Karpas-422 (cell line): ENCODE measurements at regions not wholly inside any gene's neighbourhood (a gene's known extent, or its start where the extent isn't known, plus 50 kb on each side); places are given as distances from the start of the nearest gene placed in this dataset.

ENCODE experiments used
- DNase-seq: peaks from one replicate; pipeline ENCODE4 v3.0.0-alpha.2; 2015
- H2AFZ ChIP-seq: fragments of 200-600 bp; sonication (generic); 2 replicates; pipeline ENCODE4 v1.6.1; 2014; ENCODE audit warnings: antibody characterized with exemption, low read length, mixed read lengths
- H3K27ac ChIP-seq: fragments of 200-600 bp; sonication (generic); 2 replicates; pipeline ENCODE4 v1.5.1; 2014; ENCODE audit warnings: mild to moderate bottlenecking, low read length, moderate library complexity
- H3K27me3 ChIP-seq: fragments of 200-600 bp; sonication (generic); 2 replicates; pipeline ENCODE4 v1.6.1; 2014; ENCODE audit warnings: low read length, mixed read lengths
- H3K36me3 ChIP-seq: fragments of 200-600 bp; sonication (generic); 2 replicates; pipeline ENCODE4 v1.6.1; 2014; ENCODE audit warnings: low read length, mixed read lengths; ENCODE audit not compliant: insufficient read depth
- H3K4me1 ChIP-seq: fragments of 200-600 bp; sonication (generic); 2 replicates; pipeline ENCODE4 v1.6.1; 2014; ENCODE audit warnings: mild to moderate bottlenecking, low read length, mixed read lengths
- H3K4me2 ChIP-seq: fragments of 200-600 bp; sonication (generic); 2 replicates; pipeline ENCODE4 v1.6.1; 2014; ENCODE audit warnings: low read length, low read depth, mild to moderate bottlenecking; ENCODE audit not compliant: poor library complexity, severe bottlenecking
- H3K4me3 ChIP-seq: fragments of 200-600 bp; sonication (generic); 2 replicates; pipeline ENCODE4 v1.5.1; 2014; ENCODE audit warnings: mild to moderate bottlenecking, antibody characterized with exemption, low read length, mixed read lengths
- H3K79me2 ChIP-seq: fragments of 200-600 bp; sonication (generic); 2 replicates; pipeline ENCODE4 v1.6.1; 2014; ENCODE audit warnings: mild to moderate bottlenecking, low read length, mixed read lengths
- H3K9ac ChIP-seq: fragments of 200-600 bp; sonication (generic); 2 replicates; pipeline ENCODE4 v1.6.0; 2014; ENCODE audit warnings: low read length
- H3K9me2 ChIP-seq: fragments of 200-600 bp; sonication (generic), shearing (Covaris generic); replicated peaks from 2 replicates; pipeline ENCODE4 v1.6.0; 2014; ENCODE audit warnings: mild to moderate bottlenecking, low read length, moderate library complexity; ENCODE audit not compliant: insufficient read depth
- H3K9me3 ChIP-seq: fragments of 300-700, 200-600 bp; sonication (generic); 2 replicates; pipeline ENCODE4 v1.6.1; 2014; ENCODE audit warnings: low read length, mixed read lengths
- H4K20me1 ChIP-seq: fragments of 200-600 bp; sonication (generic); 2 replicates; pipeline ENCODE4 v1.6.1; 2014; ENCODE audit warnings: mild to moderate bottlenecking, antibody characterized with exemption, low read length, low read depth; ENCODE audit not compliant: insufficient read depth

DNA sequence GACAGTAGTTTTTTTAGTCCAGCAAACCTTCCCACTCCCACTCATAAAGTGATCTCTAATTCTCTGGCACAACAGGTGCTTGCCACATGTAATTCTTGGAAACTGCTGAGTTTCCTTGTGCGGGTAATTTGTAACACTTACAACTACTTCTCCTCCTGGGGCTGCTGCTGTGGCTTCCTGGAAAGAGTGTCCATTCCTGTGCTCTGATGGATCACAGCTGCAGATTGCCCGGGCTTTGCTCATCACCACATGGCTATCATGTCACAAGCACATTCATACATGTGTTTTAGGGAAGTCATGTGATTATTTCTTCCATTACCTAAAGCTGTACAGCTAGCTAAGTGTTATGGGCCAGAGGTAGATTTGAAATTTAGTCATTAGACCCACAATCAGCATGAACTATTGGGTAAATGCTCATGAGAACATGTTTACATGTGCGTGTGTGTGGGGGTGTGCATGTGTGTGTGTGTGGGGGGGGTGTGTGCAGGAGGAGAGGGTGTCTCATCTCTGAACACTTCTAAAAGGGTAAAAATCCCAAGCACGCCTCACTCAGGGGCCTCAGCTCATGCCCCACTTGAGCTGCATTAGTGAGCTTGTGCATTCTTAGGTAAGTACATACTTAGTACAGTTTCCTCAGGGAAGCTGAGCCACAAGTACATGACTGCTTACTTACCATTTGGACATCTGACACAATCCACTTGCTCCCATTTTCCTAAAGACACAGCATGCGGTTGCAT lies 118.1 kb upstream of the CCDC112 start:
- no peak overlapping the region for H3K9ac ChIP-seq
- H3K27me3 ChIP-seq = no peaks in the 10 kb centered on the region
- no peaks in the 10 kb centered on the region for H3K79me2 ChIP-seq
- no peak overlapping the region for H3K4me3 ChIP-seq
- H3K9me3 ChIP-seq = no peaks in the 10 kb centered on the region
- H3K9me2 ChIP-seq = no peaks in the 10 kb centered on the region
- no peak overlapping the region for H2AFZ ChIP-seq
- H4K20me1 ChIP-seq = no peaks in the 10 kb centered on the region
- no peak for DNase-seq
- H3K4me2 ChIP-seq = no peak overlapping the region
- no peaks in the 10 kb centered on the region for H3K4me1 ChIP-seq
- no peaks in the 10 kb centered on the region for H3K36me3 ChIP-seq
- no peak overlapping the region for H3K27ac ChIP-seq

GRCh38 chr5:115413651-115414050 lies 117.2 kb upstream of the CCDC112 start:
- Histone ChIP-seq H3K27me3 (no peaks in the 10 kb centered on the region), H3K27ac (no peak overlapping the region), H3K4me2 (no peak overlapping the region), H4K20me1 (no peaks in the 10 kb centered on the region), H2AFZ (no peak overlapping the region), H3K4me3 (no peak overlapping the region), H3K9me2 (no peaks in the 10 kb centered on the region), H3K36me3 (no peaks in the 10 kb centered on the region), H3K4me1 (no peaks in the 10 kb centered on the region), H3K9me3 (no peaks in the 10 kb centered on the region), H3K9ac (no peak overlapping the region), H3K79me2 (no peaks in the 10 kb centered on the region)
- DNase-seq = no peak

DNA sequence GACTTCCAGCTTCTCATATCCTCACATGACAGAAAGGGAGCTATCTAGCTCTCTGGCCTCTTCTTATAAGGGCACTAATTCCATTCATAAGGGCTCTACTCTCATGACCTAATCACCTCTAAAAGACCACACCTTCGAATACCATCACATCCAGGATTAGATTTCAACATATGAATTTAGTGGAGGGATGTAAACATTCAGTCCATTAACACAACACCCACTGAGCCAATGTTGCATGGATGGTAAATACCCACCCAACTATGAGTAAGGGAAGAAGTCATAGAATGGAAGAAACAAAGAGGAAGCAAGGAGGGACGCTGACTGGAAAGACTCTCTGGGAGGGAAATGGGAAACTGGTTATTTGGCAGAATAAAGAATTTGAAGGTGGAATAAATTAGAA lies 112.6 kb upstream of the CCDC112 start:
- Histone ChIP-seq H3K9ac (no peak overlapping the region), H4K20me1 (no peaks in the 10 kb centered on the region), H3K4me3 (no peak overlapping the region), H3K27ac (no peak overlapping the region), H3K4me2 (no peak overlapping the region), H2AFZ (no peak overlapping the region), H3K79me2 (no peaks in the 10 kb centered on the region), H3K4me1 (no peaks in the 10 kb centered on the region), H3K36me3 (no peaks in the 10 kb centered on the region), H3K9me2 (no peaks in the 10 kb centered on the region), H3K9me3 (no peaks in the 10 kb centered on the region), H3K27me3 (no peaks in the 10 kb centered on the region)
- no peak for DNase-seq

GRCh38 chr5:115402822-115403577 lies 106.5 kb upstream of the CCDC112 start:
- Histone ChIP-seq H3K4me2 (no peak overlapping the region), H3K9me3 (no peaks in the 10 kb centered on the region), H3K4me3 (no peak overlapping the region), H3K4me1 (no peaks in the 10 kb centered on the region), H3K27ac (no peak overlapping the region), H2AFZ (no peak overlapping the region), H3K79me2 (no peaks in the 10 kb centered on the region), H3K9ac (no peak overlapping the region), H4K20me1 (no peaks in the 10 kb centered on the region), H3K9me2 (no peaks in the 10 kb centered on the region), H3K36me3 (no peaks in the 10 kb centered on the region), H3K27me3 (no peaks in the 10 kb centered on the region)
- no peak for DNase-seq

- Histone ChIP-seq H3K4me3 (no peak overlapping the region), H3K4me2 (no peak overlapping the region), H3K27me3 (no peaks in the 10 kb centered on the region), H3K36me3 (no peaks in the 10 kb centered on the region), H3K9me3 (no peaks in the 10 kb centered on the region), H3K27ac (no peak overlapping the region), H2AFZ (no peak overlapping the region), H3K9me2 (no peaks in the 10 kb centered on the region), H3K79me2 (no peaks in the 10 kb centered on the region), H3K9ac (no peak overlapping the region), H3K4me1 (no peaks in the 10 kb centered on the region), H4K20me1 (no peaks in the 10 kb centered on the region)
- DNase-seq = no peak
Observed at GRCh38 chr5:115402092-115402491, 105.6 kb upstream of the CCDC112 start.

DNA sequence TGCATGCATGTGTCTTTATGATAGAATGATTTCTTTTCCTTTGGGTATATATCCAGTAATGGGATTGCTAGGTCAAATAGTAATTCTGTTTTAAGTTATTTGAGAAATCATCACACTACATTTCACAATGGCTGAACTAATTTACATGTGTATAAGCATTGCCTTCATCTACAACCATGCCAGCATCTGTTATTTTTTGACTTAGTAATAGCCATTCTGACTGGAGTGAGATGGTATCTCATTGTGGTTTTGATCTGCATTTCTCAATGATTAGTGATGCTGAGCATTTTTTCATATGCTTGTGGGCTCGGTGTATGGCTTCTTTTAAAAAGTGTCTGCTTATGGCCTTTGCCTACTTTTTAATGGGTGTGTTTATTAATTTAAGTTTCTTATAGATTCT lies 102.3 kb upstream of the CCDC112 start:
- Histone ChIP-seq H3K4me1 (no peaks in the 10 kb centered on the region), H2AFZ (no peak overlapping the region), H3K9me2 (no peaks in the 10 kb centered on the region), H3K4me3 (no peak overlapping the region), H3K36me3 (no peaks in the 10 kb centered on the region), H3K27me3 (no peaks in the 10 kb centered on the region), H4K20me1 (no peaks in the 10 kb centered on the region), H3K4me2 (no peak overlapping the region), H3K9me3 (no peaks in the 10 kb centered on the region), H3K79me2 (no peaks in the 10 kb centered on the region), H3K9ac (no peak overlapping the region), H3K27ac (no peak overlapping the region)
- no peak for DNase-seq

GRCh38 chr5:115396688-115397087 lies 100.2 kb upstream of the CCDC112 start:
- Histone ChIP-seq H4K20me1 (no peaks in the 10 kb centered on the region), H3K9me3 (no peaks in the 10 kb centered on the region), H3K27ac (no peak overlapping the region), H3K27me3 (no peaks in the 10 kb centered on the region), H2AFZ (no peak overlapping the region), H3K79me2 (no peaks in the 10 kb centered on the region), H3K9ac (no peak overlapping the region), H3K4me3 (no peak overlapping the region), H3K36me3 (no peaks in the 10 kb centered on the region), H3K4me2 (no peak overlapping the region), H3K9me2 (no peaks in the 10 kb centered on the region), H3K4me1 (no peaks in the 10 kb centered on the region)
- no peak for DNase-seq

DNA sequence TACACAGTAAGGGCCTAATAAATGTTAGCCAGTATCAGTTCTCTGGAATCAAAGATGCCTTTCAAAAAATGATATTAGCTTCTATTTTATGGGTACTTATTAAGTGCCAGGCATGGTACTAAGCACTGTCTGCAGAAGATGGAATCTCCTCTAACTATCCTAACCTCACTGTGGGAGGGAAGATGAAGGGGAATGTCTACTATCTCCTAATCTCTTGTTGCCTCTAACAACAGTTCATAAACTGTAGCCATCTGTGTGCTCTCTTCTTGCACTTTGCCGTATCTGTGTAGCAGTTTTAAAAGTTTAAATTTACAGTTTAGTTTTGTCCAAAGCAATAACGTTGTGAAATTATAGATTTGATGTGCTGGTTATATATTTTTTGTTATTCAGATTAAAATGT lies 99.6 kb upstream of the CCDC112 start:
- no peak overlapping the region for H3K9ac ChIP-seq
- no peak overlapping the region for H3K4me3 ChIP-seq
- H3K4me2 ChIP-seq = no peak overlapping the region
- no peaks in the 10 kb centered on the region for H4K20me1 ChIP-seq
- H3K9me3 ChIP-seq = no peaks in the 10 kb centered on the region
- no peaks in the 10 kb centered on the region for H3K4me1 ChIP-seq
- H3K79me2 ChIP-seq = no peaks in the 10 kb centered on the region
- no peak overlapping the region for H3K27ac ChIP-seq
- H3K9me2 ChIP-seq = no peaks in the 10 kb centered on the region
- DNase-seq = no peak
- H3K36me3 ChIP-seq = no peaks in the 10 kb centered on the region
- no peak overlapping the region for H2AFZ ChIP-seq
- H3K27me3 ChIP-seq = no peaks in the 10 kb centered on the region
